GM12865 (cell line): ENCODE measurements at regions not wholly inside any gene's neighbourhood (a gene's known extent, or its start where the extent isn't known, plus 50 kb on each side); places are given as distances from the start of the nearest gene placed in this dataset.

Experiments
- DNase-seq: peaks from one replicate; pipeline ENCODE4 v3.0.0; 2010; ENCODE audit warnings: low read depth
- H3K4me3 ChIP-seq: 2 replicates; pipeline ENCODE4 v1.5.1; 2011; ENCODE audit warnings: mild to moderate bottlenecking, low read depth, low read length, control low read depth
- TF ChIP-seq, protein P1 (sequence below): IDR thresholded peaks from 2 replicates; pipeline ENCODE4 v1.5.1; 2011; ENCODE audit warnings: low read length, control low read depth, low read depth, inconsistent platforms; ENCODE audit not compliant: insufficient read depth; ENCODE audit errors: missing control alignments

GRCh38 chr2:29995241-29995640, 73.9 kb upstream of the ALK start:
- TF ChIP-seq, protein P1, sequence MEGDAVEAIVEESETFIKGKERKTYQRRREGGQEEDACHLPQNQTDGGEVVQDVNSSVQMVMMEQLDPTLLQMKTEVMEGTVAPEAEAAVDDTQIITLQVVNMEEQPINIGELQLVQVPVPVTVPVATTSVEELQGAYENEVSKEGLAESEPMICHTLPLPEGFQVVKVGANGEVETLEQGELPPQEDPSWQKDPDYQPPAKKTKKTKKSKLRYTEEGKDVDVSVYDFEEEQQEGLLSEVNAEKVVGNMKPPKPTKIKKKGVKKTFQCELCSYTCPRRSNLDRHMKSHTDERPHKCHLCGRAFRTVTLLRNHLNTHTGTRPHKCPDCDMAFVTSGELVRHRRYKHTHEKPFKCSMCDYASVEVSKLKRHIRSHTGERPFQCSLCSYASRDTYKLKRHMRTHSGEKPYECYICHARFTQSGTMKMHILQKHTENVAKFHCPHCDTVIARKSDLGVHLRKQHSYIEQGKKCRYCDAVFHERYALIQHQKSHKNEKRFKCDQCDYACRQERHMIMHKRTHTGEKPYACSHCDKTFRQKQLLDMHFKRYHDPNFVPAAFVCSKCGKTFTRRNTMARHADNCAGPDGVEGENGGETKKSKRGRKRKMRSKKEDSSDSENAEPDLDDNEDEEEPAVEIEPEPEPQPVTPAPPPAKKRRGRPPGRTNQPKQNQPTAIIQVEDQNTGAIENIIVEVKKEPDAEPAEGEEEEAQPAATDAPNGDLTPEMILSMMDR = no peak
- DNase-seq = no peak
- H3K4me3 ChIP-seq = no peak overlapping the region

- TF ChIP-seq, protein P1 = no peak
- no peak for DNase-seq
- H3K4me3 ChIP-seq = no peak overlapping the region
Measured at GRCh38 chr2:30003128-30003527, 81.7 kb upstream of the ALK start.

- H3K4me3 ChIP-seq = no peak overlapping the region
- TF ChIP-seq, protein P1 = no peak
- DNase-seq = peak; percentile 54
Measured at GRCh38 chr2:30022444-30023071, 101.2 kb upstream of the ALK start.

DNA sequence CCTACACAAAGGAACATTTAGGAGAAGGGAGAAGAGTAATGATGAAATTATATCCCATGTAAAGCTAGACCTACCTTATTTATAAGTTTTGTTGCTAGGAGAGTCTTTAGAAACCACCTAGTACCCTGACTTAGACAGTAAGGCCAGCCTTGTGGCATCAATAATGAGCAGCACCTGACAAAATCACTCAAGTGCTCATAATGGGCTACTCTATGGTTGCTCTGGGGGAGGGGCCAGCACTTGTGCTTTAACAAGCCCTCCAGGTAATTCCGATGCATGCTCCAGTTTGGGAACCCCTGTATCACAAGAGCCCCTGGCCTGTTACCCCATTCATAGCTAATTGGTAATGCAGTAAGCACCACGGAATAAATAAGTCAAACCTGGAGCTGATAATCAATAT, 102.9 kb upstream of the ALK start:
- no peak for DNase-seq
- TF ChIP-seq, protein P1 = no peak
- H3K4me3 ChIP-seq = no peak overlapping the region

DNA sequence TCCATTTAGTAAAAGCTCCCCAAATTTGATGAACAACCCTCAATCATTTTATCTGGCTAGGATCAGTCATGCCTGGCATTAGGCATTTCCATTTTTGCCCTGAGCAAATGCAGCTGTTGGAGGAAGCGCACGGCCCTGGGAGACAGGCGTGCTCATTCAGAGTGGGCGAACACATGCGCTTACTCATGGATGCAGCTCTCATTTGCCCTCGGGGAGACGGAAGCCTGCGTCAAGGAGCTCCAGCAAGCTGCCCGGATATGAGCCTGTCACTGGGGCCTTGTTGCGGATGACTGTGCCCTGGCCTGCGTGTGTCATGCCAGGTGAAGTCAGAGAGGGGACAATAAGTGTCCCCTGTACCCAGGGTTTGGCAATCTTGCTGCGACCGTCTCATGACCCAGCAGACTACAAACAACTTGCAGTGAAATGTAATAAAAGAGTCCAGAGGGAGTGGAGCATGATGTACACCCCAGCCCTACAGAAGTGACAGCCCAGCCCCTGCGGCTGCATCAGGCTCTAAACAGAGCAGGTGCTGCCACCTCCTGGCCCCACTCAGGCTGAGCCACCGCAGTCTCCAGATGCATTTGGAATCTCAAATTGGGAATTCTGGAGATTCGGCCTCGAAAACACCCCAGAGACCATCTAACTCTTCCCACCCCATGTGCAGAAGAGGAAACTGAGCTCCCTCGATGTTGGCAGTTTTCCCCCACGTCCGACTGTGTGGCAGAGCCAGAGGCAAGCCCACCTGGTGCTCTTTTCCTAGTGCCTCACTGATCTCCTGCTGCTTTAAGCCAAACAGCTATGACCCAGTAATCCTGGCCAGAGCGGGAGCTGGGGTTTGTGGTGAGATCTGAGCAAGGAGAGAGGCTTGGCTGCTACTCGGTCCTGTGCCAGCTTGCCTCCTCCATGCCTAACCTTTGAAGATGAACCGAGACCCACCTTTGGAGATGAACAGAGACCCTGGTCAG, 105.0 kb upstream of the ALK start:
- peak; percentile 37 for DNase-seq
- H3K4me3 ChIP-seq = no peak overlapping the region
- TF ChIP-seq, protein P1 = peak; percentile 63

DNA sequence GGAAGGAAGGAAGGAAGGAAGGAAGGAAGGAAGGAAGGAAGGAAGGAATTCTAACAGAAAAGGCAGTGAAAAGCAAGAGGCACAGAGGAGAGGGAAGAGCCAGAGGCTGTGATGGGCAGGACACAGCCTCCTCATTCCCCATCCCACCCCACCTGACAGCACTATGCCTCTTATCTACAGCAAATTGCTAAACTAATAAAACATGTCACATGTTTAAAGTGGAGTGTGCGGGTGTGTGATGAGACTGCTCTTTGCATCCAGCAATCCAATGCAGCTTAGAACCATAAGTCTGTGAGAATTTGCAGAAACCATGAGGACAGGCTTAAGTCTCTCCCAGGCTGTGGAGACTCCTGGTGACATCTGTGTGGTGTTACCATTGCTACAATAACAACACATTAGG, 108.4 kb upstream of the ALK start:
- no peak for DNase-seq
- TF ChIP-seq, protein P1 = no peak
- H3K4me3 ChIP-seq = no peak overlapping the region
